Tibial nerve (tissue), 4 donors: ENCODE measurements at regions not wholly inside any gene's neighbourhood (a gene's known extent, or its start where the extent isn't known, plus 50 kb on each side); places are given as distances from the start of the nearest gene placed in this dataset.

ENCODE experiments used
- CTCF ChIP-seq, 5 experiments: fragments of 200-600 bp in 3 of 5; fragments of 450-650 bp in 2 of 5; sonication (generic) in 3 of 5; IDR thresholded peaks; one replicate each; pipeline ENCODE4 v1.5.1; 2016 to 2019; ENCODE audit warnings: antibody characterized with exemption in 5 of 5, mild to moderate bottlenecking in 3 of 5, moderate library complexity in 2 of 5
- EP300 ChIP-seq, 2 donors: sonication (generic); formaldehyde crosslinking; IDR thresholded peaks; one replicate each; pipeline ENCODE4 v1.6.1; 2017; ENCODE audit warnings: antibody characterized with exemption in 2 of 2, mild to moderate bottlenecking in 1 of 2
- POLR2A ChIP-seq, 2 donors: fragments of 450-650 bp; IDR thresholded peaks; one replicate each; pipeline ENCODE4 v1.6.1; 2017; ENCODE audit warnings: antibody characterized with exemption in 2 of 2, mild to moderate bottlenecking in 2 of 2, moderate library complexity in 2 of 2

GRCh38 chr5:68436686-68437520 is 221.3 kb downstream of the PIK3R1 start:
- TF ChIP-seq POLR2A (IDR thresholded peaks at IDR 0.05) = no peak
- no peak for TF ChIP-seq CTCF (IDR thresholded peaks at IDR 0.05)
- TF ChIP-seq EP300 (IDR thresholded peaks at IDR 0.05) = no peak
